ENCODE measurements at regions not wholly inside any gene's neighbourhood (a gene's known extent, or its start where the extent isn't known, plus 50 kb on each side); places are given as distances from the start of the nearest gene placed in this dataset.

GRCh38 chr13:42393573-42394360 is 121.8 kb downstream of the AKAP11 start:
- no peak overlapping the region for H3K27ac ChIP-seq (ENCODE audit: low read depth, low read length)
- WGBS, 2 experiments (ENCODE audit: extremely low coverage in 1 of 2, insufficient coverage in 1 of 2, insufficient read length in 1 of 2, insufficient replicate concordance in 2 of 2, low coverage in 1 of 2, low lambda C conversion rate in 2 of 2, missing lambda C conversion rate in 1 of 2) = 85% methylated on average over 5 of the region's 5 CpGs; no CpG with 5 or more reads in 1 of the 2 experiments
- no peak overlapping the region for H3K4me3 ChIP-seq (ENCODE audit: extremely low read depth in 1 of 4, insufficient read depth in 2 of 4, low read depth in 3 of 4, low read length in 4 of 4)
- no peak overlapping the region for H2BK15ac ChIP-seq (ENCODE audit: low read length)
- H3K79me2 ChIP-seq (ENCODE audit: control insufficient read depth in 1 of 2, insufficient read depth in 2 of 2, low read length in 2 of 2) = no peaks in the 10 kb centered on the region
- no peaks in the 10 kb centered on the region for H3K23me2 ChIP-seq (ENCODE audit: low read depth, low read length)
- no peaks in the 10 kb centered on the region for H4K20me1 ChIP-seq (replicated peaks in 1 of 2; ENCODE audit: control insufficient read depth in 1 of 2, insufficient read depth in 2 of 2, low read length in 2 of 2)
- H4K5ac ChIP-seq (ENCODE audit: insufficient read length, low read depth, low read length) = no peak overlapping the region
- H2BK120ac ChIP-seq (replicated peaks; ENCODE audit: low read depth, low read length) = no peak overlapping the region
- ChIA-PET POLR2A (ENCODE audit: partially characterized antibody) (no interaction called here), CTCF (ENCODE audit: partially characterized antibody) (no interaction called here)
- no peaks in the 10 kb centered on the region for H3K27me3 ChIP-seq (replicated peaks in 1 of 4; ENCODE audit: control insufficient read depth in 3 of 4, extremely low read depth in 1 of 4, insufficient read depth in 3 of 4, low read length in 3 of 4)
- H3K56ac ChIP-seq (replicated peaks; ENCODE audit: insufficient read length, low read depth, low read length) = no peak overlapping the region
- no peak overlapping the region; the same call in 1 of the 2 replicates for H3K18ac ChIP-seq (ENCODE audit: extremely low read depth, low read length)
- H3K9me3 ChIP-seq (ENCODE audit: insufficient read depth in 2 of 2, low read depth in 1 of 2, low read length in 1 of 2) = no peaks in the 10 kb centered on the region
- no peak for FAIRE-seq
- H3K4me2 ChIP-seq (ENCODE audit: insufficient read depth in 1 of 2, low read depth in 2 of 2, low read length in 2 of 2) = no peak overlapping the region
- H4K8ac ChIP-seq (ENCODE audit: extremely low read depth, insufficient read depth, low read length) = no peak overlapping the region
- H2BK12ac ChIP-seq (ENCODE audit: low read depth, low read length) = no peak overlapping the region
- no peak overlapping the region for H2BK5ac ChIP-seq (ENCODE audit: low read depth, low read length)
- no peaks in the 10 kb centered on the region for H3K79me1 ChIP-seq (ENCODE audit: low read depth, low read length)
- no peak overlapping the region for H2AK5ac ChIP-seq (ENCODE audit: low read depth, low read length)
- no peaks in the 10 kb centered on the region for H3K4me1 ChIP-seq (replicated peaks in 1 of 4; ENCODE audit: control insufficient read depth in 3 of 4, insufficient read depth in 4 of 4, low read length in 3 of 4)
- H2BK20ac ChIP-seq (ENCODE audit: low read length) = no peak overlapping the region
- DNase-seq (ENCODE audit: low read depth in 1 of 2, low spot score in 2 of 2) = no peak
- no peak overlapping the region for H2AFZ ChIP-seq (ENCODE audit: low read length)
- no peaks in the 10 kb centered on the region for H3K36me3 ChIP-seq (ENCODE audit: control insufficient read depth in 2 of 4, insufficient read depth in 4 of 4, low read length in 3 of 4)
- H3K4ac ChIP-seq (replicated peaks; ENCODE audit: insufficient read length, low read depth, low read length) = no peak overlapping the region
- no peak overlapping the region for H3K9ac ChIP-seq (replicated peaks in 1 of 4; ENCODE audit: extremely low read depth in 1 of 4, low read depth in 3 of 4, low read length in 3 of 4)
- no peak overlapping the region for H3K23ac ChIP-seq (ENCODE audit: insufficient read length)
- no peak overlapping the region for H4K91ac ChIP-seq (replicated peaks; ENCODE audit: insufficient read length, low read length)
- no peak overlapping the region for H3K14ac ChIP-seq (ENCODE audit: insufficient read length)
- TF ChIP-seq TAF1 (IDR thresholded peaks at IDR 0.05; ENCODE audit: low read depth, low read length) = no peak
- TF ChIP-seq TBP (IDR thresholded peaks at IDR 0.05; ENCODE audit: low read depth, low read length) = no peak
- TF ChIP-seq SIN3A (conservative IDR thresholded peaks at IDR 0.05 in 1 of 2, IDR thresholded peaks at IDR 0.05 in 1 of 2; ENCODE audit: low read depth in 1 of 2, low read length in 2 of 2) = no peak
- no peak for TF ChIP-seq CHD1 (IDR thresholded peaks at IDR 0.05; ENCODE audit: low read depth, low read length)
- no peak for TF ChIP-seq JUND (IDR thresholded peaks at IDR 0.05; ENCODE audit: low read length)
- no peak for TF ChIP-seq POLR2A (IDR thresholded peaks at IDR 0.05; ENCODE audit: control extremely low read depth in 1 of 2, low read depth in 2 of 2, low read length in 2 of 2)
- no peak for TF ChIP-seq KDM1A (IDR thresholded peaks at IDR 0.05; ENCODE audit: borderline replicate concordance, low read length)
- TF ChIP-seq ZNF274 (IDR thresholded peaks at IDR 0.05; ENCODE audit: borderline replicate concordance, extremely low read depth, low read length) = no peak
- no peak for TF ChIP-seq POU5F1 (IDR thresholded peaks at IDR 0.05; ENCODE audit: low read depth, low read length)
- TF ChIP-seq EP300 (IDR thresholded peaks at IDR 0.05; ENCODE audit: borderline replicate concordance in 1 of 2, low read depth in 2 of 2, low read length in 2 of 2) = no peak
- TF ChIP-seq, protein P1, sequence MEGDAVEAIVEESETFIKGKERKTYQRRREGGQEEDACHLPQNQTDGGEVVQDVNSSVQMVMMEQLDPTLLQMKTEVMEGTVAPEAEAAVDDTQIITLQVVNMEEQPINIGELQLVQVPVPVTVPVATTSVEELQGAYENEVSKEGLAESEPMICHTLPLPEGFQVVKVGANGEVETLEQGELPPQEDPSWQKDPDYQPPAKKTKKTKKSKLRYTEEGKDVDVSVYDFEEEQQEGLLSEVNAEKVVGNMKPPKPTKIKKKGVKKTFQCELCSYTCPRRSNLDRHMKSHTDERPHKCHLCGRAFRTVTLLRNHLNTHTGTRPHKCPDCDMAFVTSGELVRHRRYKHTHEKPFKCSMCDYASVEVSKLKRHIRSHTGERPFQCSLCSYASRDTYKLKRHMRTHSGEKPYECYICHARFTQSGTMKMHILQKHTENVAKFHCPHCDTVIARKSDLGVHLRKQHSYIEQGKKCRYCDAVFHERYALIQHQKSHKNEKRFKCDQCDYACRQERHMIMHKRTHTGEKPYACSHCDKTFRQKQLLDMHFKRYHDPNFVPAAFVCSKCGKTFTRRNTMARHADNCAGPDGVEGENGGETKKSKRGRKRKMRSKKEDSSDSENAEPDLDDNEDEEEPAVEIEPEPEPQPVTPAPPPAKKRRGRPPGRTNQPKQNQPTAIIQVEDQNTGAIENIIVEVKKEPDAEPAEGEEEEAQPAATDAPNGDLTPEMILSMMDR (IDR thresholded peaks at IDR 0.05; ENCODE audit: control extremely low read depth in 1 of 3, insufficient read depth in 1 of 3, low read depth in 1 of 3, low read length in 3 of 3) = no peak

Measured in H1 (cell line).